ENCODE measurements at regions not wholly inside any gene's neighbourhood (a gene's known extent, or its start where the extent isn't known, plus 50 kb on each side); places are given as distances from the start of the nearest gene placed in this dataset.

DNA sequence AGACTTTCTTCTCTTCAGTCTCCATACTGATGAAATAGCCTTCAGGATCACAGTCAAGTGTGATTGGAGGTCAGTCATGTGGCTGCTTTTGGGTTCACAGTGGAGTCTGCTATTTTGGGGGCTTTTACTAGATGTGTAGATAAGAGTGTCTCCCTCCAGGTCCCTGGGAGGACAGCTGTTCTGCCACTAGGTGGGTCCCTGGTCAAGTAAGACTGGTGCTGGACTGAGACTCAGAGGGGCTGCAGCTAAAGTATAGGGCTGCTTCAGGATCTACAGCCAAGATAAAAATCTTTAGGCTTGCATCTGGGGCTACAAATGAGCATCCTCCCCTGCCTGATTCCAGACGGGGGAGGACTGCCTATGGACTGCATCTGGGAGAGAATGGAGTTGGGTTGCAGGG lies 200.7 kb upstream of the ANKRD50 start:
- CTCF ChIA-PET = no interaction called here
- intact Hi-C loops (cut with micrococcal nuclease) = no loop called here
- POLR2A ChIA-PET = no interaction called here
- Mint-ChIP-seq H3K9me3 (peaks cover 16% of the 10 kb centered on the region), H3K27ac (no peak overlapping the region), H3K36me3 (ENCODE audit: low read depth) (no peaks in the 10 kb centered on the region), H3K4me3 (no peak overlapping the region), H3K27me3 (no peaks in the 10 kb centered on the region), H3K4me1 (no peaks in the 10 kb centered on the region)
- no peak for ATAC-seq (ENCODE audit: low read depth)
- no peak for DNase-seq
- TF ChIP-seq, protein P1, sequence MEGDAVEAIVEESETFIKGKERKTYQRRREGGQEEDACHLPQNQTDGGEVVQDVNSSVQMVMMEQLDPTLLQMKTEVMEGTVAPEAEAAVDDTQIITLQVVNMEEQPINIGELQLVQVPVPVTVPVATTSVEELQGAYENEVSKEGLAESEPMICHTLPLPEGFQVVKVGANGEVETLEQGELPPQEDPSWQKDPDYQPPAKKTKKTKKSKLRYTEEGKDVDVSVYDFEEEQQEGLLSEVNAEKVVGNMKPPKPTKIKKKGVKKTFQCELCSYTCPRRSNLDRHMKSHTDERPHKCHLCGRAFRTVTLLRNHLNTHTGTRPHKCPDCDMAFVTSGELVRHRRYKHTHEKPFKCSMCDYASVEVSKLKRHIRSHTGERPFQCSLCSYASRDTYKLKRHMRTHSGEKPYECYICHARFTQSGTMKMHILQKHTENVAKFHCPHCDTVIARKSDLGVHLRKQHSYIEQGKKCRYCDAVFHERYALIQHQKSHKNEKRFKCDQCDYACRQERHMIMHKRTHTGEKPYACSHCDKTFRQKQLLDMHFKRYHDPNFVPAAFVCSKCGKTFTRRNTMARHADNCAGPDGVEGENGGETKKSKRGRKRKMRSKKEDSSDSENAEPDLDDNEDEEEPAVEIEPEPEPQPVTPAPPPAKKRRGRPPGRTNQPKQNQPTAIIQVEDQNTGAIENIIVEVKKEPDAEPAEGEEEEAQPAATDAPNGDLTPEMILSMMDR (IDR thresholded peaks at IDR 0.05) = no peak

DNA sequence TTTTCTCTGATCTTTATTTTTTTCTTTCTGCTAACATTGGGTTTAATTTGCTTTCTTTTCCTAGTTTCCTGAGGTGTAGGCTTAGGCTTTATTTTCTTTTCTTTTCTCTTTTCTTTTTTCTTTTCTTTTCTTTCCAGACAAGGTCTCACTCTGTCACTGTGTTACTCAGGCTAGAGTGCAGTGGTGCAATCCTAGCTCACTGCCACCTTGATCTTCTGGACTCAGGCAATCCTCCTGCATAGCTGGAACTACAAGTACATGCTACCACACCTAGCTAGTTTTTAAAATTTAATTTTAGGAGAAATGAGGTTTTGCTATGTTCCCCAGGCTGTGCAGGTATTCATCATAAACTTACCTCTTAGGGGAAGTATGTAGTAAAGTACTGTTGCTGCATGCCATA lies 197.8 kb upstream of the ANKRD50 start:
- Mint-ChIP-seq H3K36me3 (ENCODE audit: low read depth) (no peaks in the 10 kb centered on the region), H3K4me1 (no peaks in the 10 kb centered on the region), H3K4me3 (no peak overlapping the region), H3K27me3 (no peaks in the 10 kb centered on the region), H3K27ac (no peak overlapping the region), H3K9me3 (peaks cover 14% of the 10 kb centered on the region)
- no peak for DNase-seq
- intact Hi-C loops (cut with micrococcal nuclease) = no loop called here
- ChIA-PET POLR2A (no interaction called here), CTCF (no interaction called here)
- TF ChIP-seq, protein P1 (IDR thresholded peaks at IDR 0.05) = no peak
- no peak for ATAC-seq (ENCODE audit: low read depth)

GRCh38 chr4:124907881-124908280 lies 195.3 kb upstream of the ANKRD50 start:
- Mint-ChIP-seq H3K36me3 (ENCODE audit: low read depth) (no peaks in the 10 kb centered on the region), H3K4me3 (no peak overlapping the region), H3K27me3 (no peaks in the 10 kb centered on the region), H3K4me1 (no peaks in the 10 kb centered on the region), H3K9me3 (peaks cover 8% of the 10 kb centered on the region), H3K27ac (no peak overlapping the region)
- ChIA-PET POLR2A (no interaction called here), CTCF (no interaction called here)
- ATAC-seq (ENCODE audit: low read depth) (no peak), DNase-seq (no peak)
- TF ChIP-seq, protein P1 (IDR thresholded peaks at IDR 0.05) = no peak
- intact Hi-C loops (cut with micrococcal nuclease) = no loop called here

GRCh38 chr4:124905441-124905840 lies 192.9 kb upstream of the ANKRD50 start:
- ChIA-PET CTCF (no interaction called here), POLR2A (no interaction called here)
- Mint-ChIP-seq H3K4me3 (no peak overlapping the region), H3K27me3 (no peaks in the 10 kb centered on the region), H3K27ac (no peak overlapping the region), H3K9me3 (no peaks in the 10 kb centered on the region), H3K36me3 (ENCODE audit: low read depth) (no peaks in the 10 kb centered on the region), H3K4me1 (no peaks in the 10 kb centered on the region)
- intact Hi-C loops (cut with micrococcal nuclease) = no loop called here
- TF ChIP-seq, protein P1 (IDR thresholded peaks at IDR 0.05) = no peak
- DNase-seq = no peak
- no peak for ATAC-seq (ENCODE audit: low read depth)

DNA sequence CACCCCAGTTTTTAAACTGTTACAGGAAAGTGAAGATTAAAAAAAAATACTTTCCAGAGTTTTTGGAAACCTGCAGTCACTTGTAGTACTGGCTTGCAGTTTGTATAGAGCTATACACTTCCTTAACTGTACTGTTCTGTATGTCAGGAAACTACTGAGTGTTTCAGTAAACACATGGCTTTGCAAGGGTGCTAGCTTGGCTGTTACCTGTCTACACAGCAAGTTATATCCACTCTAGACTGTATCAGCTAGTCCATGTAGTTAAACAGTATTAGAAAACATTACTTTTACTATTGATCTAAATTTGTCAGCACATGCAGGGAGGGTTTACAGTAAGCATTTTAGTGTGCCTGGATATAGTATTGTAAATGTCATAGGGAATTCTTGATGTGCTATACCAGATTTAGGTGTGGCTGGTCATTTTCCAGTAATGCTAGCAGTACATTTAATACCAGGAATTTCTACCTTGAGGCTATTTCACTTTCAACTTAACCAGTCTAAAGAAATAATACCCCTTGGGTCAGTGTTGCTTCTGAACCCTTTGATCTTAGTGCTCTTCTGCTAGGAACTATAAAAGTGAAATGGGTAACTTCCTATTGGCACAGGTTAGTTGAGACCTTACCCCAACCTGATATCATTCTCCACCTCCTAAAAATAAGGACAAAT lies 192.3 kb upstream of the ANKRD50 start:
- DNase-seq = no peak
- Mint-ChIP-seq H3K27ac (no peak overlapping the region), H3K9me3 (no peaks in the 10 kb centered on the region), H3K36me3 (ENCODE audit: low read depth) (no peaks in the 10 kb centered on the region), H3K4me3 (no peak overlapping the region), H3K27me3 (no peaks in the 10 kb centered on the region), H3K4me1 (no peaks in the 10 kb centered on the region)
- intact Hi-C loops (cut with micrococcal nuclease) = no loop called here
- ChIA-PET CTCF (no interaction called here), POLR2A (no interaction called here)
- ATAC-seq (ENCODE audit: low read depth) = no peak
- TF ChIP-seq, protein P1 (IDR thresholded peaks at IDR 0.05) = no peak

Data from activated B cell treated with CpG ODN at 0.5 μM for 24 hours (primary cell).